BJ (cell line): ENCODE measurements at regions not wholly inside any gene's neighbourhood (a gene's known extent, or its start where the extent isn't known, plus 50 kb on each side); places are given as distances from the start of the nearest gene placed in this dataset.

Source experiments
- CTCF ChIA-PET: fragments of 350-600 bp; formaldehyde crosslinking; extraction: SDS; loops from one replicate; lab custom pipeline; 2021; ENCODE audit warnings: antibody characterized with exemption, inconsistent platforms; lab: Yijun Ruan, JAX
- POLR2A ChIA-PET: fragments of 300-600 bp; sonication (Branson Sonifier 250); formaldehyde crosslinking; extraction: SDS; loops from one replicate; lab custom pipeline; 2021; ENCODE audit warnings: antibody characterized with exemption; lab: Charles Lee
- DNase-seq: peaks from one replicate; pipeline ENCODE4 v3.0.0-alpha.2; 2011; ENCODE audit warnings: low read depth
- H3K27me3 ChIP-seq: 2 replicates; pipeline ENCODE4 v1.6.0; 2011; ENCODE audit warnings: low read length; ENCODE audit not compliant: control insufficient read depth, insufficient read depth
- H3K36me3 ChIP-seq: 2 replicates; pipeline ENCODE4 v1.5.1; 2011; ENCODE audit warnings: low read length; ENCODE audit not compliant: control insufficient read depth, insufficient read depth
- H3K4me3 ChIP-seq: 2 replicates; pipeline ENCODE4 v1.5.1; 2011; ENCODE audit warnings: low read depth, mild to moderate bottlenecking, control low read depth, low read length
- TF ChIP-seq, protein P1 (sequence below): IDR thresholded peaks from 2 replicates; pipeline ENCODE4 v1.5.1; 2011; ENCODE audit warnings: low read depth, mild to moderate bottlenecking, control low read depth, inconsistent platforms, low read length, moderate library complexity; ENCODE audit not compliant: insufficient read depth

DNA sequence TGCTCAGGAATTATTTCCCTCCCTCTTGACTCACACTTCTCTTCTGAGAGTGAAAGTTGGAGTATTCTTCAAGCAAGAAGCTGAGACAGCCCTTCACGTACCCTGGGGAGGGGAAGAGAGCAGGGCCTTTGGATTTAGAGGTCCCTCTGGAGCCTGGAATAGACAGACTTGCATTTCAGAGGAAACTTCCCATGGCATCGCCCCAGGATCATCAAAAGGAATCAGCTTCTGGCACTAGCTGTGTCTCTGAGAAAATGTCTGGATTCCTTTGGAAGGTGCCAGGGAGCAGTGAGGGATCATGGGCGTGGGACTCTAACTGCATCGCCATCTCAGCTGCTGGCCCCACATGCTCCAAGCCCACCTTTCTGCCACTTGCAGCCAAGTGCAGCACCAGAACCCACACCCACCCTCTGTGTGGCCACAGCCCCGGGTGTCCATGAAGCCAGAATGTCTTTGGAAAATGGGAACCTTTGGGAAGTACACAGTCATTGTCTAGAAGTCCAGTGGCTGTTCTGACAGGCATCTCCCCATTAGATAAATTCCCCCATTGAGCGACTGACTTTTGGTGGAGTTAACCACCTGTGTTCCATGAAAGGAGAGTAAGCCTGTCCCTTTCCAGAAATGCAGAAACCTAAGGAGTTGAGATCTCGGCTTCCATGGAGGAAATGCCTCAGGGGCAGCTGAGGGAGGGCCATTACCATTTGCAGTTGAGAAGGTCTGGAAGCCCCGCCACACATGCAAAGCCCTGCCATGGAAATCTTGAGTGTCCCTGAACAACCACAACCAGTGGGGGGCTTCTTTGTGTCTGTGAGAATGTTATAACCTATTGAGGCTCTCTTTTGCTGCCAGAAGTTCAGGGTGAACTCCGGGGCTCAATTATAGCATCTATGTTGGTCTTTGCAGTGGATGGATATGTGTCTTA lies 57.8 kb upstream of the GDF10 start:
- ChIA-PET CTCF (no interaction called here), POLR2A (no interaction called here)
- DNase-seq, result no peak
- Histone ChIP-seq H3K36me3 (no peaks in the 10 kb centered on the region), H3K27me3 (no peaks in the 10 kb centered on the region; the same call in 1 of the 2 replicates), H3K4me3 (no peak overlapping the region)
- TF ChIP-seq, protein P1, sequence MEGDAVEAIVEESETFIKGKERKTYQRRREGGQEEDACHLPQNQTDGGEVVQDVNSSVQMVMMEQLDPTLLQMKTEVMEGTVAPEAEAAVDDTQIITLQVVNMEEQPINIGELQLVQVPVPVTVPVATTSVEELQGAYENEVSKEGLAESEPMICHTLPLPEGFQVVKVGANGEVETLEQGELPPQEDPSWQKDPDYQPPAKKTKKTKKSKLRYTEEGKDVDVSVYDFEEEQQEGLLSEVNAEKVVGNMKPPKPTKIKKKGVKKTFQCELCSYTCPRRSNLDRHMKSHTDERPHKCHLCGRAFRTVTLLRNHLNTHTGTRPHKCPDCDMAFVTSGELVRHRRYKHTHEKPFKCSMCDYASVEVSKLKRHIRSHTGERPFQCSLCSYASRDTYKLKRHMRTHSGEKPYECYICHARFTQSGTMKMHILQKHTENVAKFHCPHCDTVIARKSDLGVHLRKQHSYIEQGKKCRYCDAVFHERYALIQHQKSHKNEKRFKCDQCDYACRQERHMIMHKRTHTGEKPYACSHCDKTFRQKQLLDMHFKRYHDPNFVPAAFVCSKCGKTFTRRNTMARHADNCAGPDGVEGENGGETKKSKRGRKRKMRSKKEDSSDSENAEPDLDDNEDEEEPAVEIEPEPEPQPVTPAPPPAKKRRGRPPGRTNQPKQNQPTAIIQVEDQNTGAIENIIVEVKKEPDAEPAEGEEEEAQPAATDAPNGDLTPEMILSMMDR, result no peak

DNA sequence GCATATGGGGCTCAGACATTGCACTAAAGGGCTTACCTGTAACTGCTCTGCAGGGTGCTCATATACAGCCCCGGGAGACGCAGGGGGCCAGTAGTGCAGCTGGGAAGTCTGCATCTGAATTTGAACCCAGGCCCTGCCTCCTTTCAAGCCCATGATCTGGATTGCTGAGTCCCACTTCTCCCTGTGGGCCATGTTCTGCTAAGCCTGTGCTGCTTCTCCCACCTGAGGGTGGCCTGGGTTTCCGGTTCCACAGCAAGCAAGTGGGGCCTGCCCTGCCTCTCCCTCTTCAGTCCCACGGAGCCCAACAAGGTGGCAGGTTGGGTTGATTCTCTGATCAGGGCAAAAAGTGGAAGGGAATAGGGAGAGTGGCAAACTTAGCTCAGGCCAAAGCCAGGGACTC lies 56.6 kb upstream of the GDF10 start:
- TF ChIP-seq, protein P1, result no peak
- CTCF ChIA-PET, result no interaction called here
- no peaks in the 10 kb centered on the region for H3K36me3 ChIP-seq
- POLR2A ChIA-PET, result no interaction called here
- no peak overlapping the region for H3K4me3 ChIP-seq
- DNase-seq, result no peak
- no peaks in the 10 kb centered on the region; the same call in 1 of the 2 replicates for H3K27me3 ChIP-seq

DNA sequence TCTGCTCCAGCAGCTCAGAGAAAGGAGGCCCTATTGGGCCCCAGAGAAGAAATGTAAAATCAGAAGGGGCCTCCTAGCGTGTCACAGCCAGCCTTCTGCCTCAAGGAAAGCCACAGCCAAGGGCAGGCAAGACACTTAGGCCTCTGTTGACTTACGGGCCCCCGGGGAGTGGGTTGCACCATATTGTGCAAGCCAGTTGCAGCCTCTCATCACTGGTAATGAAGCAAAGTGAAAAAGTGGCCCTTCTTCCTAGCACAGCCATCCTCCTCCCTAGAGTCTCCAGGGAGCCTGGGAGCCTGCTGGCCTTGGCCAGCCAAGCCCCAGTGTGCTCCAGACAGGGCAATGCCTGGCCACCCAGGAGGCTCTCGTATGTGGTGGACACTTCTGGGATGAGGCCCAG lies 56.2 kb upstream of the GDF10 start:
- POLR2A ChIA-PET, result no interaction called here

DNA sequence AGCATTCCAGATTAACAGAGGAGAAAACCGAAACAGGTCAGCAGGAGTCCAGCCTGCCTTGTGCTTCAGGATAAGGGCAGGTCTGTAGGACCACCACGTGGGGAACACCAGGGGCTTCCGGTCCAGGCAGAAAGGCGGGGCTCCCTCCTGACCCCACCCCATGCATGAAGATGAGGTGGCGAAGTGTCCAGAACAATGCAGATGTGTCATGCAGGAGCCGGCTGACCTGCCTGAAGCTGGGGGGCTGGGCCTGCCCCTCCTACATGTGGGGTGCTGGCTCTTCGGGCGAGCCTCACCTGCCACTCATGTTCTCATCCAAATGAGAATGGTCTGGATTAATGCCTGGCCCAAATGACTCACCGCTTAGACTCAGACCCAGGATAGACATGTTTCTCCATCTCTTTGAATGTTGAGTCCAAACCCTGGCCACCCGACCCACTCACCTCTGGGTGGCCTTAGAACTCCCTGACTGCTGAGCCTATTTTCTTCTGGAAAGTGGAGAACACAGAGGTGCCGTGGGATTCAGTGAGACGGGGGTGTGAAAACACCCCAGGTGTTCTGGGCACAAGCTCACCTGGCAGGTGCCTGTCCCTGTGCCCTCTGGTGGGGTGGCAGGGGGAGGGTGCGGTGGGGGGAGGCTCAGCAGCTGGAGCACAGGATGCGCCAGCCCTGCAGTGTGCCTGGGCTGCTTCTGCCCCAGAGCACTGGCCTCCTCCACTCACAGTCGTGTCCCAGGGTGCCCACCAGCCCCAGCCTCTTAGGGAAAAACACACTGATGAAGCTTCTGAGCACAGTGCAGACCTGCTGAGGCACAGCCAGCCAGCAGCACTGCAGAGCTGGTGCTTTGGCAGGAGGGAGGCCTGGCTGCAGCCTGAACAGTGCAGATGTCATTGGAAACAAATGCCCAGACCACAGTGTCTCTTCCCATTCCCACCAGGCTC lies 55.2 kb upstream of the GDF10 start:
- Histone ChIP-seq H3K4me3 (no peak overlapping the region), H3K27me3 (peaks cover under 1% of the 10 kb centered on the region; the same call in 1 of the 2 replicates), H3K36me3 (no peaks in the 10 kb centered on the region)
- ChIA-PET CTCF (no interaction called here), POLR2A (no interaction called here)
- TF ChIP-seq, protein P1, result no peak
- no peak for DNase-seq

More for the DNA sequence above, 56.2 kb upstream of the GDF10 start:
- CTCF ChIA-PET, result no interaction called here
- DNase-seq, result no peak
- Histone ChIP-seq H3K27me3 (no peaks in the 10 kb centered on the region; the same call in 1 of the 2 replicates), H3K36me3 (no peaks in the 10 kb centered on the region), H3K4me3 (no peak overlapping the region)
- TF ChIP-seq, protein P1, result no peak

DNA sequence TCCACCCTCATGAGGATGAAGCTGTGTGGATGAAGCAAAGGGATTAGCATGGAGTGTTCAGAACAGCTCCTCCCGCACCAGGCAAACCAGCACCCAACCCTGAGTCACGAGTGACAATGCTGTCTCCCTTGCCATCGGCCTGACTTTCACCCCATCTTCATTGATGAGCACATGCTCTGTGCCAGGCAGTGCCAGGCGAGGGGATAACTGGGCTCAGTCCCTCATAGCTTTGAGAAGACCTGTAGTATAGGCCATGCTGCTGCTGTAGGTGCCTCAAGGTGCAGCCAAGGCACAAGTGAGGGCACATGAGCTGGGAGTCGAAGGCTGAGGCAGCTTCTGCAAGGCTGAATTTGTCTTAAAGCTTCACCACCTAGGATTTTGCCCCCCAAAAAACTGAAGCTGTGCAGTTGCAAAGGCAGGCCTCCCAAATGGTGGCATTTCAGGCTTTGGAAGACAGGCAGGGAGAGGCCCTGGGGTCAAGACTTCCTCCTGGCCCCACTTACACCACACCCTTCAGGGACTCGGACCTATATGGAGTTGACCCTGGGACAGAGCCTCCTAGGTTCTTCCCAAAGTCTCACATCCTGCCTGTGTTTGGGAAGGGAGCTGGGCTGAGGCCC lies 54.2 kb upstream of the GDF10 start:
- DNase-seq, result no peak
- TF ChIP-seq, protein P1, result no peak
- H3K36me3 ChIP-seq, result no peaks in the 10 kb centered on the region
- CTCF ChIA-PET, result no interaction called here
- peaks cover 3% of the 10 kb centered on the region; the same call in 1 of the 2 replicates for H3K27me3 ChIP-seq
- no peak overlapping the region for H3K4me3 ChIP-seq
- POLR2A ChIA-PET, result no interaction called here
